ENCODE measurements at regions not wholly inside any gene's neighbourhood (a gene's known extent, or its start where the extent isn't known, plus 50 kb on each side); places are given as distances from the start of the nearest gene placed in this dataset.

GRCh38 chr7:54338319-54338718 lies 203.9 kb upstream of the VSTM2A start:
- no peak overlapping the region for H2AK5ac ChIP-seq (ENCODE audit: low read length, severe bottlenecking)
- H2AFZ ChIP-seq (ENCODE audit: low read depth, low read length) = no peak overlapping the region
- H3K23ac ChIP-seq (ENCODE audit: low read length in 2 of 2) = no peak overlapping the region
- 100% methylated on average over 1 of the region's 3 CpGs for WGBS
- no peak for DNase-seq
- H3K9ac ChIP-seq (ENCODE audit: low read length) = no peak overlapping the region
- no peaks in the 10 kb centered on the region for H3K27me3 ChIP-seq (ENCODE audit: control insufficient read depth in 1 of 2, insufficient read depth in 1 of 2, low read length in 2 of 2)
- H2BK120ac ChIP-seq (ENCODE audit: low read depth, low read length) = no peak overlapping the region
- no peak overlapping the region for H3K27ac ChIP-seq (ENCODE audit: low read length, poor library complexity, severe bottlenecking)
- H3K79me1 ChIP-seq (replicated peaks; ENCODE audit: low read length, poor library complexity, severe bottlenecking) = no peaks in the 10 kb centered on the region
- no peaks in the 10 kb centered on the region for H3K9me3 ChIP-seq (ENCODE audit: control insufficient read depth, low read length)
- no peak overlapping the region for H4K91ac ChIP-seq (ENCODE audit: low read length)
- H2BK15ac ChIP-seq (ENCODE audit: low read depth, poor library complexity, severe bottlenecking) = no peak overlapping the region
- H3K36me3 ChIP-seq (ENCODE audit: control insufficient read depth in 1 of 2, insufficient read depth in 2 of 2, low read depth in 1 of 2, low read length in 2 of 2) = no peaks in the 10 kb centered on the region
- no peak overlapping the region for H3K4me3 ChIP-seq (ENCODE audit: insufficient read depth in 1 of 2, low read depth in 1 of 2, low read length in 2 of 2)
- H2BK5ac ChIP-seq (ENCODE audit: low read depth, low read length, poor library complexity, severe bottlenecking) = no peak overlapping the region
- no peak overlapping the region for H4K8ac ChIP-seq (ENCODE audit: low read length)
- no peak overlapping the region for H3K14ac ChIP-seq (ENCODE audit: low read length in 2 of 2)
- H3K4ac ChIP-seq (ENCODE audit: low read depth in 1 of 2, low read length in 2 of 2) = no peak overlapping the region
- no peaks in the 10 kb centered on the region for H3K4me1 ChIP-seq (ENCODE audit: control insufficient read depth, insufficient read depth, low read depth, low read length)
- no peak overlapping the region for H3K18ac ChIP-seq (ENCODE audit: low read depth in 1 of 2, low read length in 2 of 2)
- H2BK12ac ChIP-seq (ENCODE audit: low read length in 2 of 2) = no peak overlapping the region
- no peak overlapping the region for H3K4me2 ChIP-seq (ENCODE audit: low read length, poor library complexity, severe bottlenecking)

DNA sequence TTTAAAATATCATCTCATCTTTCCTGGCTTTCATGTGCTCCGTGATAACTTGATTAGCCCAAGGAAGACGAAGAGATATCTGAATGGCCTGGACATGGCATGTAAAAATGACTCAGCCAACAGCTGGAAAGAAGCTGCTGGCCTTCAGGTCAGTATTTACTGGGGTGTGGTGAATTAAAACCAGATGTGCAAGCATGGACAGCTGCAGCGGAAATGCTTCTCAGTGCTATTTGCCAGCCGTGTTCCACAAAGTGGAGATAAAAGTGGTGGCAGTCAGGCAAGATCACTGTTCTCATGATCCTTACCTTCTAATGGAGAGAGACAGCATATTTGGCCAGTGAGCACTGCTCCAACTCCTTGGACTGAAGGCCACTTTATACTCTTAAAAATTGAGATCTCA lies 203.1 kb upstream of the VSTM2A start:
- no peak overlapping the region for H2AK5ac ChIP-seq (ENCODE audit: low read length, severe bottlenecking)
- H3K14ac ChIP-seq (ENCODE audit: low read length in 2 of 2) = no peak overlapping the region
- no peak overlapping the region for H3K27ac ChIP-seq (ENCODE audit: low read length, poor library complexity, severe bottlenecking)
- H3K4me2 ChIP-seq (ENCODE audit: low read length, poor library complexity, severe bottlenecking) = no peak overlapping the region
- no peak overlapping the region for H3K23ac ChIP-seq (ENCODE audit: low read length in 2 of 2)
- no peaks in the 10 kb centered on the region for H3K4me1 ChIP-seq (ENCODE audit: control insufficient read depth, insufficient read depth, low read depth, low read length)
- no peaks in the 10 kb centered on the region for H3K9me3 ChIP-seq (ENCODE audit: control insufficient read depth, low read length)
- no peak overlapping the region for H3K4me3 ChIP-seq (ENCODE audit: insufficient read depth in 1 of 2, low read depth in 1 of 2, low read length in 2 of 2)
- DNase-seq = peak; percentile 18
- H4K91ac ChIP-seq (ENCODE audit: low read length) = no peak overlapping the region
- H3K18ac ChIP-seq (ENCODE audit: low read depth in 1 of 2, low read length in 2 of 2) = no peak overlapping the region
- no peak overlapping the region for H2BK15ac ChIP-seq (ENCODE audit: low read depth, poor library complexity, severe bottlenecking)
- H2AFZ ChIP-seq (ENCODE audit: low read depth, low read length) = no peak overlapping the region
- H3K4ac ChIP-seq (ENCODE audit: low read depth in 1 of 2, low read length in 2 of 2) = no peak overlapping the region
- no peak overlapping the region for H2BK12ac ChIP-seq (ENCODE audit: low read length in 2 of 2)
- 38% methylated on average over 4 of the region's 4 CpGs for WGBS
- H3K36me3 ChIP-seq (ENCODE audit: control insufficient read depth in 1 of 2, insufficient read depth in 2 of 2, low read depth in 1 of 2, low read length in 2 of 2) = no peaks in the 10 kb centered on the region
- no peak overlapping the region for H4K8ac ChIP-seq (ENCODE audit: low read length)
- no peaks in the 10 kb centered on the region for H3K27me3 ChIP-seq (ENCODE audit: control insufficient read depth in 1 of 2, insufficient read depth in 1 of 2, low read length in 2 of 2)
- H3K79me1 ChIP-seq (replicated peaks; ENCODE audit: low read length, poor library complexity, severe bottlenecking) = no peaks in the 10 kb centered on the region
- no peak overlapping the region for H2BK120ac ChIP-seq (ENCODE audit: low read depth, low read length)
- no peak overlapping the region for H3K9ac ChIP-seq (ENCODE audit: low read length)
- no peak overlapping the region for H2BK5ac ChIP-seq (ENCODE audit: low read depth, low read length, poor library complexity, severe bottlenecking)

GRCh38 chr7:54342458-54342857 lies 199.7 kb upstream of the VSTM2A start:
- Histone ChIP-seq H3K4me1 (ENCODE audit: control insufficient read depth, insufficient read depth, low read depth, low read length) (no peaks in the 10 kb centered on the region), H3K4me3 (ENCODE audit: insufficient read depth in 1 of 2, low read depth in 1 of 2, low read length in 2 of 2) (no peak overlapping the region), H2AK5ac (ENCODE audit: low read length, severe bottlenecking) (no peak overlapping the region), H3K36me3 (ENCODE audit: control insufficient read depth in 1 of 2, insufficient read depth in 2 of 2, low read depth in 1 of 2, low read length in 2 of 2) (no peaks in the 10 kb centered on the region), H3K4ac (ENCODE audit: low read depth in 1 of 2, low read length in 2 of 2) (no peak overlapping the region), H3K4me2 (ENCODE audit: low read length, poor library complexity, severe bottlenecking) (no peak overlapping the region), H4K8ac (ENCODE audit: low read length) (no peak overlapping the region), H3K9ac (ENCODE audit: low read length) (no peak overlapping the region), H3K27me3 (ENCODE audit: control insufficient read depth in 1 of 2, insufficient read depth in 1 of 2, low read length in 2 of 2) (no peaks in the 10 kb centered on the region), H3K9me3 (ENCODE audit: control insufficient read depth, low read length) (no peaks in the 10 kb centered on the region), H4K91ac (ENCODE audit: low read length) (no peak overlapping the region), H2AFZ (ENCODE audit: low read depth, low read length) (no peak overlapping the region), H2BK5ac (ENCODE audit: low read depth, low read length, poor library complexity, severe bottlenecking) (no peak overlapping the region), H3K79me1 (replicated peaks; ENCODE audit: low read length, poor library complexity, severe bottlenecking) (no peaks in the 10 kb centered on the region), H2BK12ac (ENCODE audit: low read length in 2 of 2) (no peak overlapping the region), H2BK15ac (ENCODE audit: low read depth, poor library complexity, severe bottlenecking) (no peak overlapping the region), H3K27ac (ENCODE audit: low read length, poor library complexity, severe bottlenecking) (no peak overlapping the region), H2BK120ac (ENCODE audit: low read depth, low read length) (no peak overlapping the region), H3K18ac (ENCODE audit: low read depth in 1 of 2, low read length in 2 of 2) (no peak overlapping the region), H3K23ac (ENCODE audit: low read length in 2 of 2) (no peak overlapping the region), H3K14ac (ENCODE audit: low read length in 2 of 2) (no peak overlapping the region)
- no peak for DNase-seq

DNA sequence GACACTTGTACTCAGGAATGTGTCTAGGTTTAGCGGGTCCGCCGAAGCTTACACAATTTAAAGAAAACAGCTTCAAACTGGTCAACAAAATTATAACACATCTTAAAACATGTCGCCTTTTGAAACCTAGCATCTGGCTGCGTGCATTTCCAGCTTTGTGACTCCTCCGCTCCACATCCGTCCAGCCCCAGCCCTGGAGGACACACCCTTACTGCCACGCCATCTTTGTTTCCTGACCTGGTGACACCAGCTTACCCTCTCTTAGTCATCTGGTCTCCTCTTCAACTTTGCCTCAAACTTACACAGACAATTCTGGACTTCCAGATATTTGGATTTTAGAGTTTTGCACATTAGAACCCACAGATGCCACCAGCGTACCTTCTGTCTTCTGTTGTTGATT lies 198.7 kb upstream of the VSTM2A start:
- H4K8ac ChIP-seq (ENCODE audit: low read length) = no peak overlapping the region
- no peaks in the 10 kb centered on the region for H3K9me3 ChIP-seq (ENCODE audit: control insufficient read depth, low read length)
- no peak overlapping the region for H2BK120ac ChIP-seq (ENCODE audit: low read depth, low read length)
- no peak overlapping the region for H2BK5ac ChIP-seq (ENCODE audit: low read depth, low read length, poor library complexity, severe bottlenecking)
- no peaks in the 10 kb centered on the region for H3K4me1 ChIP-seq (ENCODE audit: control insufficient read depth, insufficient read depth, low read depth, low read length)
- H3K36me3 ChIP-seq (ENCODE audit: control insufficient read depth in 1 of 2, insufficient read depth in 2 of 2, low read depth in 1 of 2, low read length in 2 of 2) = no peaks in the 10 kb centered on the region
- H3K23ac ChIP-seq (ENCODE audit: low read length in 2 of 2) = no peak overlapping the region
- H2BK15ac ChIP-seq (ENCODE audit: low read depth, poor library complexity, severe bottlenecking) = no peak overlapping the region
- H3K27me3 ChIP-seq (ENCODE audit: control insufficient read depth in 1 of 2, insufficient read depth in 1 of 2, low read length in 2 of 2) = no peaks in the 10 kb centered on the region
- H2BK12ac ChIP-seq (ENCODE audit: low read length in 2 of 2) = no peak overlapping the region
- H3K14ac ChIP-seq (ENCODE audit: low read length in 2 of 2) = no peak overlapping the region
- H3K79me1 ChIP-seq (replicated peaks; ENCODE audit: low read length, poor library complexity, severe bottlenecking) = no peaks in the 10 kb centered on the region
- no peak overlapping the region for H3K9ac ChIP-seq (ENCODE audit: low read length)
- WGBS = 77% methylated on average over 9 of the region's 9 CpGs
- peak; percentile 5 for DNase-seq
- H3K4me2 ChIP-seq (ENCODE audit: low read length, poor library complexity, severe bottlenecking) = no peak overlapping the region
- H2AFZ ChIP-seq (ENCODE audit: low read depth, low read length) = no peak overlapping the region
- H3K4me3 ChIP-seq (ENCODE audit: insufficient read depth in 1 of 2, low read depth in 1 of 2, low read length in 2 of 2) = no peak overlapping the region
- H3K4ac ChIP-seq (ENCODE audit: low read depth in 1 of 2, low read length in 2 of 2) = no peak overlapping the region
- H3K18ac ChIP-seq (ENCODE audit: low read depth in 1 of 2, low read length in 2 of 2) = no peak overlapping the region
- no peak overlapping the region for H3K27ac ChIP-seq (ENCODE audit: low read length, poor library complexity, severe bottlenecking)
- H2AK5ac ChIP-seq (ENCODE audit: low read length, severe bottlenecking) = no peak overlapping the region
- no peak overlapping the region for H4K91ac ChIP-seq (ENCODE audit: low read length)

All from mesenchymal stem cell (in vitro differentiated cells and primary cell).